ENCODE measurements at regions not wholly inside any gene's neighbourhood (a gene's known extent, or its start where the extent isn't known, plus 50 kb on each side); places are given as distances from the start of the nearest gene placed in this dataset.

DNA sequence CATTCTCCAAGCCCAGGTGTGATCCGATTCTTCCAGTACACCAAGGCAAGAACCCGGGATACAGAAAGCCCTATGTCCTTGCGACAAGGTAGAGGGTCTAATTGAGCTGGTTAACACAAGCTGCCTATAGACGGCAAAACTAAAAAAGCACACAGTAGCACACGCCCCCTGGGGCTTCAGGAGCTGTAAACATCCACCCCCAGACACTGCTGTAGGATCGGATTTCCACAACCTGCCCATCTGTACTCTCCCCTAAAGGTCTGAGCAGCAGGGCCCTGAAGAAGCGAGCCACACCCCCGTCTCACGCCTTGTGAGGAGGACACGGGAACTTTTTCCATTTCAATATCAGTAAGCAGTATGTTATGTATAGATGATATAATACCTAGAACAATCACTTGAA, 624.7 kb downstream of the BUD13 start:
- Mint-ChIP-seq H3K36me3 (ENCODE audit: low read depth) (peaks cover 3% of the 10 kb centered on the region), H3K4me3 (no peak overlapping the region)
- no peak for ATAC-seq

GRCh38 chr11:116145187-116145865, 627.5 kb downstream of the BUD13 start:
- H3K27me3 Mint-ChIP-seq: peaks cover 30% of the 10 kb centered on the region
- DNase-seq: no peak
- no peaks in the 10 kb centered on the region for H3K4me1 Mint-ChIP-seq
- no peak overlapping the region for H3K27ac Mint-ChIP-seq
- H3K4me3 Mint-ChIP-seq: no peak overlapping the region
- H3K9me3 ChIP-seq (ENCODE audit: control insufficient read depth, low read length, poor library complexity, severe bottlenecking): no peaks in the 10 kb centered on the region
- no peak for ATAC-seq
- H3K36me3 Mint-ChIP-seq (ENCODE audit: low read depth): peaks cover 3% of the 10 kb centered on the region

More for the DNA sequence above, 624.7 kb downstream of the BUD13 start:
- H3K27ac Mint-ChIP-seq: no peak overlapping the region
- H3K27me3 Mint-ChIP-seq: peaks cover 25% of the 10 kb centered on the region
- DNase-seq: no peak
- no peaks in the 10 kb centered on the region for H3K9me3 ChIP-seq (ENCODE audit: control insufficient read depth, low read length, poor library complexity, severe bottlenecking)
- H3K4me1 Mint-ChIP-seq: no peaks in the 10 kb centered on the region

- Mint-ChIP-seq H3K4me3 (no peak overlapping the region), H3K36me3 (ENCODE audit: low read depth) (peaks cover 3% of the 10 kb centered on the region), H3K4me1 (no peaks in the 10 kb centered on the region), H3K27me3 (peaks cover 32% of the 10 kb centered on the region), H3K27ac (no peak overlapping the region)
- no peaks in the 10 kb centered on the region for H3K9me3 ChIP-seq (ENCODE audit: control insufficient read depth, low read length, poor library complexity, severe bottlenecking)
- ATAC-seq (no peak), DNase-seq (no peak)
Measured at GRCh38 chr11:116144387-116144958, 628.3 kb downstream of the BUD13 start.

- no peak for ATAC-seq
- H3K36me3 Mint-ChIP-seq (ENCODE audit: low read depth): no peaks in the 10 kb centered on the region
- peaks cover 25% of the 10 kb centered on the region for H3K27me3 Mint-ChIP-seq
- no peak overlapping the region for H3K4me3 Mint-ChIP-seq
- DNase-seq: no peak
- H3K9me3 ChIP-seq (ENCODE audit: control insufficient read depth, low read length, poor library complexity, severe bottlenecking): no peaks in the 10 kb centered on the region
- no peaks in the 10 kb centered on the region for H3K4me1 Mint-ChIP-seq
- no peak overlapping the region for H3K27ac Mint-ChIP-seq
Measured at GRCh38 chr11:116138280-116138679, 634.1 kb upstream of the CADM1 start.

DNA sequence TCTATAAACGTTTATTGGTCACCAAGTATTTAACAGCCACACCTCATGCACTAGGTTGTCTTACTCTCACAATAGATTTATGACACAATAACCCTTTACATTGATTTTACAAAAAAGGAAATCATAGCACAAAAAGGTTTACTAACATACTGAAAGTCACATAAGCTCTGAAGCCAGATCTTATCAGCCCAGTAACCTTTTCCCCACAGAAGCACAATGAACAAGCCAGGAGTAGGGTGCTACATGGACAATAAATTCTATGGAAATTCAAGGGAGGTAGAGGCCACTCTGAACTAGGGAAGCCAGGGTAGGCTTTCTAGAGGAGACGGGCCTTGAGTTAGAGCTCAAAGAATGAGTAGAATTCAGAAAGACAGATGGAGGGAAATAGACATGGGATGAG, 633.5 kb upstream of the CADM1 start:
- DNase-seq: no peak
- no peaks in the 10 kb centered on the region for H3K4me1 Mint-ChIP-seq
- no peak overlapping the region for H3K27ac Mint-ChIP-seq
- no peaks in the 10 kb centered on the region for H3K36me3 Mint-ChIP-seq (ENCODE audit: low read depth)
- ATAC-seq: no peak
- no peaks in the 10 kb centered on the region for H3K9me3 ChIP-seq (ENCODE audit: control insufficient read depth, low read length, poor library complexity, severe bottlenecking)
- H3K4me3 Mint-ChIP-seq: no peak overlapping the region
- peaks cover 25% of the 10 kb centered on the region for H3K27me3 Mint-ChIP-seq

DNA sequence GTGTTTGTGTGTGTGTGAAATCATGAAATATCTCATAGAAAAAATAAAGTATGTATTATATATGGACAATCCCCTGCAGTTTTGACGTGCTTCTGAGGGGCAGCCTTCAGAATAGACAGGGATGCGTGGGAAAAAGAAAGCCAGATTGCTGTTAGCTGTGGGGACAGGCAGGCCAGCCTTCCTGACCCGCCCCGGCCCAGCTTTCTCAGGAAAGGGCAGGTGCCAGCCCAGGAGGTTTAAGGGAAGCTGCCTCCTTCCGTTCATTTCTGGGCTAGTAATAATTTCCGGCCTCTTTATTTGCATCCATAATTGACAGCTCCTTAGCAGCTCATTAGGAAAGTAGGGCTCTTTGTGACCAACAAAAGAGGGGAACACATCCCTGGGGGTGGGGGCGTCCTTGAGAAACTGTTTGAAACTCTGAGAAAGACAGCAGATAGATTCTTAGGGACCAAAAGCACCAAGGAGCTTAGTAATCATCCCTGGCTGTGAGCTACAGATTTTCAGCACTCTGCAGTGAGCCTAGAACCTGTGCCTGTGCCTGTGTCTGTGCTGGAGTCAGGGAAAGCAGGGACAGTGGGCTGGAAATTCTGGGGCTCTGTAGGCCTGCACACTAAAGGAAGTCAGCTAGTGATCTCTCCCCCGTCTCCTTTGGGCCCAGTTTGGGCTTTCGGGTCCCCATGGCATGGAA, 632.9 kb upstream of the CADM1 start:
- H3K4me3 Mint-ChIP-seq: no peak overlapping the region
- ATAC-seq (no peak), DNase-seq (no peak)
- peaks cover 25% of the 10 kb centered on the region for H3K27me3 Mint-ChIP-seq
- no peaks in the 10 kb centered on the region for H3K4me1 Mint-ChIP-seq
- H3K9me3 ChIP-seq (ENCODE audit: control insufficient read depth, low read length, poor library complexity, severe bottlenecking): no peaks in the 10 kb centered on the region
- H3K27ac Mint-ChIP-seq: no peak overlapping the region
- H3K36me3 Mint-ChIP-seq (ENCODE audit: low read depth): no peaks in the 10 kb centered on the region

- Mint-ChIP-seq H3K4me3 (no peak overlapping the region), H3K4me1 (no peaks in the 10 kb centered on the region), H3K27me3 (peaks cover 20% of the 10 kb centered on the region), H3K27ac (no peak overlapping the region), H3K36me3 (ENCODE audit: low read depth) (no peaks in the 10 kb centered on the region)
- DNase-seq (no peak), ATAC-seq (no peak)
- H3K9me3 ChIP-seq (ENCODE audit: control insufficient read depth, low read length, poor library complexity, severe bottlenecking): no peaks in the 10 kb centered on the region
Measured at GRCh38 chr11:116135891-116136290, 631.7 kb upstream of the CADM1 start.

GRCh38 chr11:116134450-116134849, 630.2 kb upstream of the CADM1 start:
- no peaks in the 10 kb centered on the region for H3K36me3 Mint-ChIP-seq (ENCODE audit: low read depth)
- peaks cover 19% of the 10 kb centered on the region for H3K27me3 Mint-ChIP-seq
- no peaks in the 10 kb centered on the region for H3K9me3 ChIP-seq (ENCODE audit: control insufficient read depth, low read length, poor library complexity, severe bottlenecking)
- no peak overlapping the region for H3K27ac Mint-ChIP-seq
- ATAC-seq: no peak
- H3K4me3 Mint-ChIP-seq: no peak overlapping the region
- no peak for DNase-seq
- H3K4me1 Mint-ChIP-seq: no peaks in the 10 kb centered on the region

GRCh38 chr11:116132273-116132978, 628.2 kb upstream of the CADM1 start:
- Mint-ChIP-seq H3K27me3 (no peaks in the 10 kb centered on the region), H3K36me3 (ENCODE audit: low read depth) (no peaks in the 10 kb centered on the region), H3K4me3 (no peak overlapping the region), H3K27ac (no peak overlapping the region), H3K4me1 (no peaks in the 10 kb centered on the region)
- no peak for DNase-seq
- no peak for ATAC-seq
- H3K9me3 ChIP-seq (ENCODE audit: control insufficient read depth, low read length, poor library complexity, severe bottlenecking): no peaks in the 10 kb centered on the region

DNA sequence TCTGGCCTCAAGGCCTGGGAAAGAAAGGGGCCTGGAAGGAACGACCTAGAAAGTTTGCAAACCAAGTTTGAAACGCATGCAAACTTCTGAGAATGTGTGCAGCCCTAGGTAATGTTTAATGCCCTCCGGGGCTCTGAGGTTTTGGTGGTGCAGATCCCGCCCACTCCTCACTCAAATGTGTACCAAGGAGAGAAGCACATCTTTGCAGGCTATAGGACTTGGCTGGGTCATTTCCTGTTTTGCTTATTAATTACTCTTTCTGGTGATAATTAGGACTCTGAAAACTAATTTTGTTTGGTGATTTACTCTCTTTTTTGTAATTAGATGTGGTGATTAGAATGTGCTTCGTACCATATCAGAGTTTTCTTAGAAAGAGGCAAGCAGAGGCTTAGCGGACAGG, 625.9 kb upstream of the CADM1 start:
- Mint-ChIP-seq H3K4me3 (no peak overlapping the region), H3K4me1 (no peaks in the 10 kb centered on the region), H3K27ac (no peak overlapping the region), H3K27me3 (no peaks in the 10 kb centered on the region), H3K36me3 (ENCODE audit: low read depth) (no peaks in the 10 kb centered on the region)
- H3K9me3 ChIP-seq (ENCODE audit: control insufficient read depth, low read length, poor library complexity, severe bottlenecking): no peaks in the 10 kb centered on the region
- DNase-seq (no peak), ATAC-seq (no peak)

GRCh38 chr11:116129456-116129855, 625.2 kb upstream of the CADM1 start:
- no peak overlapping the region for H3K27ac Mint-ChIP-seq

GRCh38 chr11:116126562-116126961, 622.3 kb upstream of the CADM1 start:
- no peak overlapping the region for H3K4me3 Mint-ChIP-seq
- no peaks in the 10 kb centered on the region for H3K36me3 Mint-ChIP-seq (ENCODE audit: low read depth)
- H3K4me1 Mint-ChIP-seq: no peaks in the 10 kb centered on the region
- no peak for ATAC-seq
- DNase-seq: no peak
- H3K9me3 ChIP-seq (ENCODE audit: control insufficient read depth, low read length, poor library complexity, severe bottlenecking): no peaks in the 10 kb centered on the region
- H3K27me3 Mint-ChIP-seq: no peaks in the 10 kb centered on the region
- no peak overlapping the region for H3K27ac Mint-ChIP-seq

More at GRCh38 chr11:116129456-116129855, 625.2 kb upstream of the CADM1 start:
- no peaks in the 10 kb centered on the region for H3K36me3 Mint-ChIP-seq (ENCODE audit: low read depth)
- H3K4me1 Mint-ChIP-seq: no peaks in the 10 kb centered on the region
- DNase-seq: no peak
- H3K27me3 Mint-ChIP-seq: no peaks in the 10 kb centered on the region
- H3K9me3 ChIP-seq (ENCODE audit: control insufficient read depth, low read length, poor library complexity, severe bottlenecking): no peaks in the 10 kb centered on the region
- H3K4me3 Mint-ChIP-seq: no peak overlapping the region
- no peak for ATAC-seq

DNA sequence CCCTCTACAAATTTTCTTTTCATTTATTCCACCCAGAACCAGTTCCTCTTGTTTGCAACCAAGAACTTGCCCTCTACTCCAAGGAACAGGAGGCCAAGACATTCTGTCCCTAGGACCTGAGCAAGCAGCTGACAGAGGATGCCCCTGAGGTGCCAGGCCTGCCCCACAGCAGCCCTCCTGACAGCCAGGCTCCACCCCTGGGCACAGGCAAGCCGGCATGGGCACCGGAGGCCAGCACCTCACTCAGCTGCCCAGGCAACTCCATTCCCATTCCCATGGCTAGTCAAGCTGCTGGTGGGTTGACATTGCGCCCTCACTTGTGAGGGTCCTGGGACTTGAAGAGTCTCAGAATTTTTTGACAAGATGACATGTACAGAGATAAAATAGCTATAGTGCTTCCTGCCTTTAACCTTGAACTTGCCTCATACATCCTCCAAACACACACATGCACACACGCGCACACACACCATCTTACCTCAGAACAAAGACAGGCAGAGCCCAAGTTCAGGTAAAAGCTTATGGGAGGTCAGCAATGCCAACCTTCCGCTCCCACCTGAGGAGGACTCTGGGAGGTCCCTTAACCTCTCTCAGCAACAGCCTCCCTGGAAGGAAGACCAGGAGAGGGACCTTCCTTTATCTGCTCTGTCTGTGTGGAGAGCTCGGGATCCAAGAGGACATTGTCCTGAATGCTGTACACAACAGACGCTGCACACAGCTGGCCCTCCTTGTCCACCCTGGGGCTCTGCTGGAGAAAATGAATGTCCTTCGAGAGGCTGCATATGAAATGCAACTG, 620.9 kb upstream of the CADM1 start:
- Mint-ChIP-seq H3K4me1 (no peaks in the 10 kb centered on the region), H3K36me3 (ENCODE audit: low read depth) (no peaks in the 10 kb centered on the region), H3K4me3 (no peak overlapping the region), H3K27ac (no peak overlapping the region), H3K27me3 (no peaks in the 10 kb centered on the region)
- DNase-seq (no peak), ATAC-seq (no peak)
- no peaks in the 10 kb centered on the region for H3K9me3 ChIP-seq (ENCODE audit: control insufficient read depth, low read length, poor library complexity, severe bottlenecking)

Measured in T-helper 17 cell (primary cell).